Pancreas (tissue), 10 donors: ENCODE measurements at regions not wholly inside any gene's neighbourhood (a gene's known extent, or its start where the extent isn't known, plus 50 kb on each side); places are given as distances from the start of the nearest gene placed in this dataset.

Experiments
- ATAC-seq, 4 donors: fragments of 200-7000 bp; cut with Tn5 transposase; one replicate each; pipeline versions ENCODE4 v1.8.0 to v1.9.1; 2020; ENCODE audit warnings: mild to moderate bottlenecking in 4 of 4, moderate library complexity in 4 of 4
- DNase-seq, 6 donors: peaks; one replicate each; pipeline ENCODE4 v3.0.0-alpha.2; 2020
- FAIRE-seq: peaks from 2 replicates; lab custom pipeline; 2012; peaks lifted over from hg19 to GRCh38; lab: Jason Lieb, UNC
- H3K27ac ChIP-seq, 4 donors: fragments of 200-600 bp; sonication (generic); 1 replicate in 3 of 4; 2 replicates in 1 of 4; pipeline versions ENCODE4 v1.5.0 to v1.8.0; 2020
- H3K27me3 ChIP-seq, 4 donors: fragments of 200-600 bp; one replicate each; pipeline ENCODE4 v1.8.0; 2021
- H3K36me3 ChIP-seq, 3 donors: fragments of 200-600 bp; sonication (generic) in 1 of 3; one replicate each; pipeline versions ENCODE4 v1.5.0 to v1.8.0; 2020 to 2021
- H3K4me1 ChIP-seq, 3 donors: fragments of 200-600 bp; one replicate each; pipeline ENCODE4 v1.8.0; 2021
- H3K4me3 ChIP-seq, 4 donors: fragments of 200-600 bp; sonication (generic) in 2 of 4; one replicate each; pipeline versions ENCODE4 v1.5.0 to v1.8.0; 2020 to 2021
- H3K9me3 ChIP-seq, 4 donors: fragments of 200-600 bp; one replicate each; pipeline ENCODE4 v1.8.0; 2021
- WGBS, 2 donors: extraction: QIAGEN DNeasy Blood & Tissue Kit; methylation state at CpG; one replicate each; pipeline ENCODE4 v1.1.7; 2013; 5-methylcytosine and 5-hydroxymethylcytosine counted together
- intact Hi-C, 3 donors: fragments of 100-400 bp; cut with DNase I; formaldehyde crosslinking; loops; one replicate each; pipeline versions ENCODE4 v1.11.1 to v1.14.2; 2022
- TF ChIP-seq, protein P1 (sequence below), 4 donors: fragments of 200-600 bp; sonication (generic) in 3 of 4; IDR thresholded peaks; one replicate each; pipeline versions ENCODE4 v1.5.0 to v1.8.0; 2021; ENCODE audit warnings: antibody characterized with exemption in 4 of 4
- donor health status: healthy with polysubstance abuse.
- donor health status: DM: no; HTN: no; CAD: no; lungs with moderate emphysema.
- donor health status: DM: no; HTN: no; CAD: no.
- donor health status: control.
- donor health status: control.
- donor health status: Bipolar disorder and iron deficiency.
- donor health status: DM: yes; HTN: yes; CAD: no.
- donor health status: DM: no; HTN: no; CAD: no.
- donor health status: DM: no; HTN: no; CAD: no.
- donor health status: DM: yes; HTN: yes; CAD: no.

GRCh38 chr18:78494204-78495085 is 485.2 kb upstream of the SALL3 start:
- ATAC-seq (no peak), FAIRE-seq (no peak), DNase-seq (peak in 1 of 6 donors; percentile 42)
- Histone ChIP-seq H3K36me3 (no peaks in the 10 kb centered on the region), H3K4me1 (no peaks in the 10 kb centered on the region), H3K27ac (no peak overlapping the region), H3K4me3 (no peak overlapping the region), H3K27me3 (no peaks in the 10 kb centered on the region), H3K9me3 (no peaks in the 10 kb centered on the region)
- intact Hi-C loops, result no loop called here
- 64 to 79% methylated on average over 22 of the region's 22 CpGs for WGBS, 2 donors
- TF ChIP-seq, protein P1, sequence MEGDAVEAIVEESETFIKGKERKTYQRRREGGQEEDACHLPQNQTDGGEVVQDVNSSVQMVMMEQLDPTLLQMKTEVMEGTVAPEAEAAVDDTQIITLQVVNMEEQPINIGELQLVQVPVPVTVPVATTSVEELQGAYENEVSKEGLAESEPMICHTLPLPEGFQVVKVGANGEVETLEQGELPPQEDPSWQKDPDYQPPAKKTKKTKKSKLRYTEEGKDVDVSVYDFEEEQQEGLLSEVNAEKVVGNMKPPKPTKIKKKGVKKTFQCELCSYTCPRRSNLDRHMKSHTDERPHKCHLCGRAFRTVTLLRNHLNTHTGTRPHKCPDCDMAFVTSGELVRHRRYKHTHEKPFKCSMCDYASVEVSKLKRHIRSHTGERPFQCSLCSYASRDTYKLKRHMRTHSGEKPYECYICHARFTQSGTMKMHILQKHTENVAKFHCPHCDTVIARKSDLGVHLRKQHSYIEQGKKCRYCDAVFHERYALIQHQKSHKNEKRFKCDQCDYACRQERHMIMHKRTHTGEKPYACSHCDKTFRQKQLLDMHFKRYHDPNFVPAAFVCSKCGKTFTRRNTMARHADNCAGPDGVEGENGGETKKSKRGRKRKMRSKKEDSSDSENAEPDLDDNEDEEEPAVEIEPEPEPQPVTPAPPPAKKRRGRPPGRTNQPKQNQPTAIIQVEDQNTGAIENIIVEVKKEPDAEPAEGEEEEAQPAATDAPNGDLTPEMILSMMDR (IDR thresholded peaks at IDR 0.05), result no peak

DNA sequence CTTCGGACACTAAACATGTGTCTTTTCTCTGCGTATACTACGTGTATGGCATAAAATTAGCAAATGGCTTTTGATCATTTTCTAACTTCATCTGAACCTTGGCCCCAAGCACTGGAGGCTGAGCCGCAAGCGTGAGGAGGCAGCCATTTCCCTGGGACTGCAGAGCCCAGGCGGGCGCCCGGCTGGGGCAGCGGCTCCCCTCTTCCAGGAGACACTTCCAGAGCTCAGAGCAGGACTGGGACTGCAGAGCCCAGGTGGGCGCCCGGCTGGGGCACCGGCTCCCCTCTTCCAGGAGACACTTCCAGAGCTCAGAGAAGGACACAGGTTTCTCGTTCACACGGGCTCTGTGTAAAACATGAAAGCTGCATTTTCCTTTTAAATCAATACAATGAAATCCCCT is 484.1 kb upstream of the SALL3 start:
- no peaks in the 10 kb centered on the region for H3K27me3 ChIP-seq
- DNase-seq (peak in 1 of 6 donors; percentile 33), FAIRE-seq (no peak), ATAC-seq (no peak)
- H3K36me3 ChIP-seq, result no peaks in the 10 kb centered on the region
- no peaks in the 10 kb centered on the region for H3K4me1 ChIP-seq
- TF ChIP-seq, protein P1 (IDR thresholded peaks at IDR 0.05), result no peak
- H3K4me3 ChIP-seq, result no peak overlapping the region
- 62 to 63% methylated on average over 14 of the region's 14 CpGs for WGBS, 2 donors
- intact Hi-C loops, result no loop called here
- no peak overlapping the region for H3K27ac ChIP-seq
- no peaks in the 10 kb centered on the region for H3K9me3 ChIP-seq

- WGBS, 2 donors, result 60 to 67% methylated on average over 16 of the region's 16 CpGs
- peak in 1 of 6 donors; percentile 28 for DNase-seq
- H3K27ac ChIP-seq, result no peak overlapping the region
- intact Hi-C loops, result no loop called here
- no peaks in the 10 kb centered on the region for H3K4me1 ChIP-seq
- no peaks in the 10 kb centered on the region for H3K36me3 ChIP-seq
- H3K27me3 ChIP-seq, result no peaks in the 10 kb centered on the region
- H3K9me3 ChIP-seq, result no peaks in the 10 kb centered on the region
- ATAC-seq, result no peak
- FAIRE-seq, result no peak
- no peak overlapping the region for H3K4me3 ChIP-seq
- TF ChIP-seq, protein P1 (IDR thresholded peaks at IDR 0.05), result no peak
Measured at GRCh38 chr18:78496079-78496478, 483.5 kb upstream of the SALL3 start.

GRCh38 chr18:78497641-78498040 is 482.0 kb upstream of the SALL3 start:
- TF ChIP-seq, protein P1 (IDR thresholded peaks at IDR 0.05), result no peak
- Histone ChIP-seq H3K27me3 (no peaks in the 10 kb centered on the region), H3K36me3 (no peaks in the 10 kb centered on the region), H3K4me3 (no peak overlapping the region), H3K27ac (no peak overlapping the region), H3K9me3 (no peaks in the 10 kb centered on the region), H3K4me1 (no peaks in the 10 kb centered on the region)
- ATAC-seq (no peak), FAIRE-seq (no peak), DNase-seq (peak in 1 of 6 donors; percentile 31)
- WGBS, 2 donors, result 40 to 70% methylated on average over 13 of the region's 13 CpGs
- intact Hi-C loops, result no loop called here

- TF ChIP-seq, protein P1 (IDR thresholded peaks at IDR 0.05), result no peak
- FAIRE-seq (no peak), ATAC-seq (no peak), DNase-seq (peak in 1 of 6 donors; percentile 45)
- Histone ChIP-seq H3K27ac (no peak overlapping the region), H3K27me3 (no peaks in the 10 kb centered on the region), H3K9me3 (no peaks in the 10 kb centered on the region), H3K4me1 (no peaks in the 10 kb centered on the region), H3K36me3 (no peaks in the 10 kb centered on the region), H3K4me3 (no peak overlapping the region)
- intact Hi-C loops, result no loop called here
- 57 to 82% methylated on average over 15 of the region's 15 CpGs for WGBS, 2 donors
Measured at GRCh38 chr18:78499586-78499985, 480.0 kb upstream of the SALL3 start.
